HT1080 (cell line): ENCODE measurements at regions not wholly inside any gene's neighbourhood (a gene's known extent, or its start where the extent isn't known, plus 50 kb on each side); places are given as distances from the start of the nearest gene placed in this dataset.
"Not testable (repeated sequence)": the region's sequence is repeated elsewhere in the genome, so short reads cannot be mapped to it uniquely, and the experiment has no call there.

ENCODE experiments used
- DNase-seq: peaks from one replicate; pipeline ENCODE4 v3.0.0-alpha.2; 2015; ENCODE audit warnings: low read depth

DNA sequence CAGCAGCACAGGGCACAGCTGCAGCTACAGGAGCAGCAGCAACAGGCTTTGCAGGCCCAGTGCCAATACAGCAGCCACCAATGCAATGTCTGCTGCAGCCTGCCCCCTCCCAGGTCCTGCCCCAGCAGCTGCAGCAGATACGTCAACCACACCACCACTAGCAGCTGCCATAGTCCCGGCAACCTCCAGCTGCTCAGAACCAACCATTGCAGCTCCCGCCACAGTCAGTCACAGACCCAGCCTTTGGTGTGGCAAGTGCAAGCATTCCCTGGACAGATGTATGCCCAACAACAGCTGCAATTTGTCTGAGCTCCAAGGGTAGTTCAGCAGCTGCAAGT, 53.3 kb upstream of the TUBA3E start:
- no peak for DNase-seq

DNA sequence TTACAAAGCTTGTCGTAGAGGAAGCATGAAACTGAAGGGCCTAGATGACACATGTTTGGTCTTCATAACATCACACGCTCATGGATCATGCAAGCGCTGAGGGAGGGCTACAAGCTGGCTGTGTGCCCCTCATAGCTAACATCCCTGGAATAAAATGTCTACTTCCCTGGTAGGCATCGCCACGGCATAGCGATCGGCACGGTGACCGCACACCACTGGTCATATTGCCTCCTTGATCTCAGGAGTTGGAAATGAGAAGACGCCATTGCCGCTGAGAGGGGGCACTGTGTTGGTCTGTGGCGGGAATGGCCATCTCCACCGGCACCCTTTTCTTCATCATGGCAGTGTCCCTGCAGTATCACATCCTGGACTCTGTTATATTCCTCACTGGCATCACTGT, 50.1 kb upstream of the TUBA3E start:
- not testable (repeated sequence) for DNase-seq
